DND-41 (cell line): ENCODE measurements at regions not wholly inside any gene's neighbourhood (a gene's known extent, or its start where the extent isn't known, plus 50 kb on each side); places are given as distances from the start of the nearest gene placed in this dataset.

ENCODE experiments used
- EZH2 ChIP-seq: IDR thresholded peaks from 3 replicates; pipeline ENCODE4 v1.6.1; 2012; ENCODE audit warnings: borderline replicate concordance, low read depth, mild to moderate bottlenecking, moderate library complexity, low read length, inconsistent platforms; ENCODE audit not compliant: severe bottlenecking
- TF ChIP-seq, protein P1 (sequence below): IDR thresholded peaks from 2 replicates; pipeline ENCODE4 v1.5.1; 2012; ENCODE audit warnings: borderline replicate concordance, low read length, moderate library complexity, mild to moderate bottlenecking; ENCODE audit not compliant: poor library complexity, severe bottlenecking; ENCODE audit errors: extremely low read depth

DNA sequence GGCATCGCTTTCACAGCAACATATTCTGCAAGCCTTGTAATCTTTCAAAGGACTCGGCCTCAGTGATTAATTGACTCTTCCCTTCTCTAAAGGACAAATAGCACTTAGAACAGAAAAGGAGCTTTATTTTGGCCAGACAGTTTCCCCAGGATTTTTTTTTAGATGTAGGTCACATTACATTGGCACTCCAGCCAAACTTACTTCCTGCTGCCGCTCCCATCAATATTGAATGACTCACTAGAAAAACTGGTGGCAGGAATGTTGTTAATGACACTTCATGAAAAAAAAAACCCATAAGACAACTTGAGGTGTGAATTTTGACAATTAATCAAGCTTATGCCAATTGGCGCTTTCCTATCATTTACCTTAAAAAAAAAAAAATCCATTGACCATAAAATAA lies 432.6 kb downstream of the TOX3 start:
- TF ChIP-seq, protein P1, sequence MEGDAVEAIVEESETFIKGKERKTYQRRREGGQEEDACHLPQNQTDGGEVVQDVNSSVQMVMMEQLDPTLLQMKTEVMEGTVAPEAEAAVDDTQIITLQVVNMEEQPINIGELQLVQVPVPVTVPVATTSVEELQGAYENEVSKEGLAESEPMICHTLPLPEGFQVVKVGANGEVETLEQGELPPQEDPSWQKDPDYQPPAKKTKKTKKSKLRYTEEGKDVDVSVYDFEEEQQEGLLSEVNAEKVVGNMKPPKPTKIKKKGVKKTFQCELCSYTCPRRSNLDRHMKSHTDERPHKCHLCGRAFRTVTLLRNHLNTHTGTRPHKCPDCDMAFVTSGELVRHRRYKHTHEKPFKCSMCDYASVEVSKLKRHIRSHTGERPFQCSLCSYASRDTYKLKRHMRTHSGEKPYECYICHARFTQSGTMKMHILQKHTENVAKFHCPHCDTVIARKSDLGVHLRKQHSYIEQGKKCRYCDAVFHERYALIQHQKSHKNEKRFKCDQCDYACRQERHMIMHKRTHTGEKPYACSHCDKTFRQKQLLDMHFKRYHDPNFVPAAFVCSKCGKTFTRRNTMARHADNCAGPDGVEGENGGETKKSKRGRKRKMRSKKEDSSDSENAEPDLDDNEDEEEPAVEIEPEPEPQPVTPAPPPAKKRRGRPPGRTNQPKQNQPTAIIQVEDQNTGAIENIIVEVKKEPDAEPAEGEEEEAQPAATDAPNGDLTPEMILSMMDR: no peak
- no peak for TF ChIP-seq EZH2
